WTC11 (cell line): ENCODE measurements at regions not wholly inside any gene's neighbourhood (a gene's known extent, or its start where the extent isn't known, plus 50 kb on each side); places are given as distances from the start of the nearest gene placed in this dataset.

ENCODE experiments used
- CBFB ChIP-seq: sonication (generic); formaldehyde crosslinking; IDR thresholded peaks from 2 replicates; pipeline ENCODE4 v1.8.1; 2022; ENCODE audit warnings: mild to moderate bottlenecking, low read depth, missing genetic modification reagents
- ETV6 ChIP-seq: sonication (generic); formaldehyde crosslinking; IDR thresholded peaks from 2 replicates; pipeline ENCODE4 v1.8.1; 2022; ENCODE audit warnings: mild to moderate bottlenecking, missing genetic modification reagents
- FOXK1 ChIP-seq: sonication (generic); formaldehyde crosslinking; IDR thresholded peaks from 2 replicates; pipeline ENCODE4 v1.8.0; 2022; ENCODE audit warnings: mild to moderate bottlenecking, moderate library complexity, missing genetic modification reagents
- JUN ChIP-seq: sonication (generic); formaldehyde crosslinking; IDR thresholded peaks from 2 replicates; pipeline ENCODE4 v1.8.0; 2023; ENCODE audit warnings: mild to moderate bottlenecking, missing genetic modification reagents
- NR3C1 ChIP-seq: sonication (generic); formaldehyde crosslinking; conservative IDR thresholded peaks from 2 replicates; pipeline ENCODE4 v1.8.1; 2023; ENCODE audit warnings: low read depth, mild to moderate bottlenecking, missing genetic modification reagents
- OVOL2 ChIP-seq: fragments of 250-450 bp; sonication (Bioruptor Pico); IDR thresholded peaks from 2 replicates; pipeline ENCODE4 v1.9.0; 2021; ENCODE audit warnings: mild to moderate bottlenecking, borderline replicate concordance
- RELA ChIP-seq: sonication (generic); formaldehyde crosslinking; IDR thresholded peaks from 2 replicates; pipeline ENCODE4 v1.8.1; 2022; ENCODE audit warnings: missing genetic modification reagents, mild to moderate bottlenecking, borderline replicate concordance
- TEAD4 ChIP-seq: sonication (generic); formaldehyde crosslinking; IDR thresholded peaks from 2 replicates; pipeline ENCODE4 v1.8.0; 2022; ENCODE audit warnings: mild to moderate bottlenecking, missing genetic modification reagents
- TF ChIP-seq, protein P1 (sequence below): fragments of 200-600 bp; IDR thresholded peaks from 2 replicates; pipeline ENCODE4 v1.8.0; 2022; ENCODE audit warnings: antibody characterized with exemption
- TF ChIP-seq, protein P2 (sequence below): sonication (generic); formaldehyde crosslinking; IDR thresholded peaks from 2 replicates; pipeline ENCODE4 v1.8.0; 2023; ENCODE audit warnings: missing genetic modification reagents

DNA sequence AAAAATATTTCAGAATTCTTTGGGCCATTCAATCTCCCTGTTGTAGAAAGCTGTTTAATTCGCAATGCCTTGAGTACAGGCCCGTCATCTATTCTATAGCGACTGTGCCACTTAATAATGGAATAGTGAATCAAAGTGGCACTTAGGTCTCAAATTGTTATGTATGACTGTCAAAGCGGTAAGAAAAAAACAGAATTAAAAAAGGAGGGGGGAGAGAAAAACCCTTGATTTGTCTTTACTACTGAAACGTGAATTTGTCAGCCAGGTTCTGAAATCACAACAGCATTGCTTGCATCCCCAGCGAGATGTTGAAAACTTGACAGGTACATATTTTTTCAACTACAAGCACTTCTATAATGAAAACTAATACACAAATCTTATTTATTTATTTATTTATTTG is 320.9 kb downstream of the TFEC start:
- TF ChIP-seq, protein P1, sequence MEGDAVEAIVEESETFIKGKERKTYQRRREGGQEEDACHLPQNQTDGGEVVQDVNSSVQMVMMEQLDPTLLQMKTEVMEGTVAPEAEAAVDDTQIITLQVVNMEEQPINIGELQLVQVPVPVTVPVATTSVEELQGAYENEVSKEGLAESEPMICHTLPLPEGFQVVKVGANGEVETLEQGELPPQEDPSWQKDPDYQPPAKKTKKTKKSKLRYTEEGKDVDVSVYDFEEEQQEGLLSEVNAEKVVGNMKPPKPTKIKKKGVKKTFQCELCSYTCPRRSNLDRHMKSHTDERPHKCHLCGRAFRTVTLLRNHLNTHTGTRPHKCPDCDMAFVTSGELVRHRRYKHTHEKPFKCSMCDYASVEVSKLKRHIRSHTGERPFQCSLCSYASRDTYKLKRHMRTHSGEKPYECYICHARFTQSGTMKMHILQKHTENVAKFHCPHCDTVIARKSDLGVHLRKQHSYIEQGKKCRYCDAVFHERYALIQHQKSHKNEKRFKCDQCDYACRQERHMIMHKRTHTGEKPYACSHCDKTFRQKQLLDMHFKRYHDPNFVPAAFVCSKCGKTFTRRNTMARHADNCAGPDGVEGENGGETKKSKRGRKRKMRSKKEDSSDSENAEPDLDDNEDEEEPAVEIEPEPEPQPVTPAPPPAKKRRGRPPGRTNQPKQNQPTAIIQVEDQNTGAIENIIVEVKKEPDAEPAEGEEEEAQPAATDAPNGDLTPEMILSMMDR = no peak
- no peak for TF ChIP-seq ETV6 (CRISPR knock-in tag)
- TF ChIP-seq FOXK1 (CRISPR knock-in tag) = no peak
- no peak for TF ChIP-seq JUN (CRISPR knock-in tag)
- TF ChIP-seq CBFB (CRISPR knock-in tag) = no peak
- no peak for TF ChIP-seq NR3C1 (CRISPR knock-in tag)
- no peak for TF ChIP-seq OVOL2 (CRISPR knock-in tag)
- TF ChIP-seq, protein P2, sequence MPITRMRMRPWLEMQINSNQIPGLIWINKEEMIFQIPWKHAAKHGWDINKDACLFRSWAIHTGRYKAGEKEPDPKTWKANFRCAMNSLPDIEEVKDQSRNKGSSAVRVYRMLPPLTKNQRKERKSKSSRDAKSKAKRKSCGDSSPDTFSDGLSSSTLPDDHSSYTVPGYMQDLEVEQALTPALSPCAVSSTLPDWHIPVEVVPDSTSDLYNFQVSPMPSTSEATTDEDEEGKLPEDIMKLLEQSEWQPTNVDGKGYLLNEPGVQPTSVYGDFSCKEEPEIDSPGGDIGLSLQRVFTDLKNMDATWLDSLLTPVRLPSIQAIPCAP (CRISPR knock-in tag) = no peak
- no peak for TF ChIP-seq TEAD4 (CRISPR knock-in tag)
- TF ChIP-seq RELA (CRISPR knock-in tag) = no peak
